Activated CD8-positive, alpha-beta memory T cell treated with anti-CD3 and anti-CD28 coated beads for 36 hours (primary cell): ENCODE measurements at regions not wholly inside any gene's neighbourhood (a gene's known extent, or its start where the extent isn't known, plus 50 kb on each side); places are given as distances from the start of the nearest gene placed in this dataset.

Experiments
- CTCF ChIA-PET: fragments of 350-600 bp; sonication (Branson Sonifier 250); formaldehyde crosslinking; loops from one replicate; lab custom pipeline; 2021; ENCODE audit warnings: antibody characterized with exemption; lab: Charles Lee
- POLR2A ChIA-PET: fragments of 350-600 bp; sonication (Branson Sonifier 250); formaldehyde crosslinking; loops from one replicate; lab custom pipeline; 2021; ENCODE audit warnings: antibody characterized with exemption; lab: Charles Lee

DNA sequence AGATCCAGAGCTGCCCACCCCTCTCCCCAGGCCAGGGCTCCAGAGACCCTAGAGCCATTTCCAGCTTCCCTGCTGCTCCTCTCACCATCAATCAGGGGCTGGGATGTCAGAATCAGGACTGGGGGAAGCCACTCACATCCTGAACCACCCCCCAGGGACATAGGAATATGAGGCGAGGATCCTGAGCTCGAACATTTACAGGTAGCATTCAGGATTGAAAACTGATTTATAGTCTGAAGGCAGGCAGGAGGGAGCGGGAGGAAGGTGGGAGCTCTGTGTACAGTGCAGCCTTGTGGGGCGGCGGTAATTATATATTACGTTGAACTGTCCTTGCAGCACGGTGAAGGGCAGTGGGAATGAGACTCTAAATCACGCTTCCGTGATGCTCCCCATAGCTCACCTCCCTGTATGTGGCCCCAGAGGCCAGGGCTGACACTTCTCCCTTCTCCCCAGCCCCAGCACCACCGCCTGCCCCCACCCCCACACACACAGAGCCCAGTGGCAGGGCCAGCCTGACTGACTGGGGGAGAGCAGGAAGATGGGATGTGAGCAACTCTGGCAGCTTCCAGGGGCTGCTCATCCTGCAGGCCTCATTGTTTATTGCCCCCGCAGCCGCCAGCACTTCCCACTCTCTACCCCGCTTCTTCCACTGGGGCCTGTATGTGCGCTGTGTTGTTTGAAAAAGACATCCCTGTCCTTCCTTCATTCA, 76.0 kb upstream of the HSPA9 start:
- ChIA-PET CTCF (interaction anchor here (1.0 kb wide), 1 partner anchor 10 kb away, joined by 3 read pairs; no protein-coding TSS in a partner anchor), POLR2A (no interaction called here)

DNA sequence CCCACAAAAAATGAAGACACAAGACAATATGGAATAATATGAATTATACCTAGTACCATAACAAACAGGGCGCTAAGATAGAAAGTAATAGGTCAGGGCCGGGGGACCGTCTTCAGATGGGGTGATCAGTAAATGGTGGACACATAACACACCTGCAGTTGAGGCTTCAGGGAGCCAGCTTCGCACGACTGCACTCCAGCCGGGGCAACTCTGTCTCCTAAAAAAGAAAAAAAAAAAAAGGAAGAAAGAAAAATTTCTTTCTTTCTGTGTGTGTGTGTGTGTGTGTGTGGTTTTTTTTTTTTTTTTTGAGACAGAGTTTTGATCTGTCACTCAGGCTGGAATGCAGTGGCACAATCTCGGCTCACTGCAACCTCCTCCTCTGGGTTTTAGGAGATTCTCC, 75.0 kb upstream of the HSPA9 start:
- POLR2A ChIA-PET: no interaction called here
- CTCF ChIA-PET: interaction anchor here (0.7 to 1.3 kb wide), 3 partner anchors 9 to 72 kb away, joined by 3 to 4 read pairs (median 3); no protein-coding TSS in a partner anchor

DNA sequence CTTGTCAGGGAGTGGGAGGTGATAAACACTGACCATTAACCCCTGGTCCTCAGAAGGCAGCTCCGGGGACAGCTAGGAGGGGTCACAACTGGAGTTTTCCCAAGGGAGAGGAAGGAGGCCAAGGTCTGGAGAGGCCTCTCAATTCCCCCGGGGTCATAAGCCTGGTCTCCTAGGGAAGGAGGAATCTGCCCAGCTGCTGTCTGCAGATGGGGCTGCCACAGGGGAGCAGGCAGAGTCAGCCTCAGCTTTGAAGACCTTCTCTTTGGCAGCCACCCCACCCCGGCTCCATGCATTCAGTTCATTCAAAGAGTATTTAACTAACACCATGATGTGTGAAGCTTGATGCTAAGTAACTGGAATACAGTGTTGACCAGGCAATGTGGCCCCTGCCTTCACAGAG, 74.6 kb upstream of the HSPA9 start:
- CTCF ChIA-PET: interaction anchor here (0.7 to 1.3 kb wide), 2 partner anchors 9 to 45 kb away, joined by 3 read pairs; no protein-coding TSS in a partner anchor
- POLR2A ChIA-PET: no interaction called here

DNA sequence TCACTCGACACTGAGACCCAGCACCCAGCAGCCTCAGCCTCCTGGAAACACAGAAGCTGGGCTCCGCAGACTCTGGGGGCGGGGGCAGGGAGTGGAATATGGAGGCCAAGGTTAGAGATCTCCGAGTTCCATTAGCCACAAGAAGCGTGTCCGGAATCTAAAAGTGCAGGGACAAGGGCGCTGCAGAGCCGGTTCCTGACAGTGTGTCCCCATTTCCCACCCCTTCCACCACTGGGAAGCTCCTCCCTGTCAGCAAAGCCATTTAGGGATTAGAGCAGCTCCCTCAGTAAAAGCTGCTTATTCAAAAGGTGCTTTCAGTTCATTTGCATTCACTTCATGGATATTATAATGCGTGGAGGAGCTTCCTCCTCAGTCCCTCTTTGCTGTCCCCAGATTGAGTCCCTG, 74.1 kb upstream of the HSPA9 start:
- CTCF ChIA-PET: interaction anchor here (1.3 kb wide), 1 partner anchor 8 kb away, joined by 3 read pairs; no protein-coding TSS in a partner anchor
- POLR2A ChIA-PET: no interaction called here

DNA sequence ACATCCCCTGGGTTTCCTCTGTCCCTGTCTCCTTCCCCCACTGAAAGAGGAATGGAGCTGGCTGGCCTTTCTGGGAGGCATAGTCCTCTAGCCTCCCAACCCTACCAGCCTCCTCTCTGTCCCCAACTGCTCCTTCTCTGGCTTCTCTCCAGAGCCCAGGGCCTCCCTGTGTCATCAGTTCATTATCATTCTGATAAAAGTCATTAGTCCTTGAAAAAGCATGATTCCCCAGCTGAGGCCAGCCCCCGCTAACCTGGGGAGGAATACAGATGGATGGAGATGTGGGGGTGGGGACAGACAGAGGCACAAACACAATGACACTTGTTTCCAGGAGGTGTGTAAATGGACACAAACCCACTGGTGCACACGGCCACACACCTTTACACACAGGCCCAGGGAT, 73.6 kb upstream of the HSPA9 start:
- POLR2A ChIA-PET: no interaction called here
- CTCF ChIA-PET: no interaction called here

DNA sequence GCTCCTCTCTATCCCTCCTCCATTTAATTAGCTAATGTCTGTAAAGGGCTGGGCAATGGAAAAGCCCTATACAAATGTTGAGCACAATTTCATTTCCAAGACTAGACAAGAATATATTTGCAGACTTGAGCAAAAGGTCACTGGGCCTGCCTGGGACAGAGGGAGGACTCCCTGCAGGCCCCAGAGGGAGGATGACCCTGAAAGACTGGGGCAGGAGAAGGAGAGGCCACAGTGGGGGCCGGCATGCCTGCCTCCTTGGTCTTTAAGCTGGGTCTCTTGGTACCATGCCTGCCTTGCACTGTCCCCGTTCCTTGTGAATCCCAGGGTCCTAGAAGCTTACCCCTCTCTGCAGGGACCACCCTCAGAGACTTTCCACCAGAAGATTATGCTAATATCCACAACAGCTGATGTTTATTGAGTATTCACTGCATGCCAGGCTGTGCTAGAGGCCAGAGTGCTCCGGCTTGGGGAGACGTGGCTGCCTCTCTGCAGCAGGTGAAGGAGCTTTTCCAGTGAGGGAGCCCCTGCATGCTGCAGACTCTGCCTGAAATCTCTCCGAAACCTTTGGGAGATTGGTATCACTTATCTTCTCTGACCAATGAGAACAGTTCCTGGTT, 72.7 kb upstream of the HSPA9 start:
- ChIA-PET POLR2A (no interaction called here), CTCF (interaction anchor here (0.6 kb wide), 1 partner anchor 606 kb away, joined by 7 read pairs; no protein-coding TSS in a partner anchor)

DNA sequence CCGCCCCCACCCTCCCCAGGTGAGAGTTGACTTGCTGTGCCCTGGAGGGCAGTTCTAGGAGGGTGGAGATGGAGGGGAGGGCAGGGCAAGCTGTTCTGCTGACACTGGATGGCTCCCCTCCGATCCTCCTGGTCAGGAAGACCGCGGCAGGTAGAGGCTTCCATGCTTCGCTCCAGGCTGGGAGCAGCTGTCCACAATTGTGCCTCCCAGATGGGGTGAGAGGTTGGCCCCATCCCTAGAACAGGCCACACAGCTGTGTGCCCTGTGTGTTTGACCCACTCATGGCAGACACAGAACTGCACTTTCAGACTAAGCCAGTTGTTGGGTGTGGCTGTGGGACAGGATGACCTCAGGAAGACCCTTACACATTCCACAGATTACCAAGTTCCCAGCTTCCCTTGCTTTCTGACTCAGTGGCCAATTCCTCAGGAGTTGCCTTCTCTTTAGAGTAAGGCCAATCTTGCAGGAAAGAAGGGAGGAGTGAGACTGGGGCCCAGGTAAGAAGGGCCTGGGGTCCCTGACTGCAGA, 72.1 kb upstream of the HSPA9 start:
- POLR2A ChIA-PET: no interaction called here
- CTCF ChIA-PET: no interaction called here

DNA sequence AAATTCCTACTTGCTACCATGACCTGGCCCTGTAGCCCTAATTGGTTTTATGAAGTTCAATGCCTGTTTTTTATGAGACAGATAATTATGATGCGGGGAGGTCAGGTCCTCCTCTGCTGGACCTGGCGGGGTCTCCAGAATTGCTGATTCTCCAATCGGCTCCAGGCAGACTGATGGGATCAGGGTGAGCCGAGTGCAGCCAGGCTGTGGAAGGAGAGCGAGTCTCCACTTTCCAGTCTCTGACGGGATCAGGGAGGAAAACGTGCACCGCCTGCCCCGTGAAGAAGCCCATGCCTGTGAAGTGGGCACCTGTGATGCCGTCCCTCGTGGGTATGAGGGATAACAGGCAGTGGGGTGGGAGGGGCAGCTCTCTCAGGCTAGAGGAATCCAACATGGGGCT, 71.5 kb upstream of the HSPA9 start:
- ChIA-PET CTCF (no interaction called here), POLR2A (no interaction called here)

DNA sequence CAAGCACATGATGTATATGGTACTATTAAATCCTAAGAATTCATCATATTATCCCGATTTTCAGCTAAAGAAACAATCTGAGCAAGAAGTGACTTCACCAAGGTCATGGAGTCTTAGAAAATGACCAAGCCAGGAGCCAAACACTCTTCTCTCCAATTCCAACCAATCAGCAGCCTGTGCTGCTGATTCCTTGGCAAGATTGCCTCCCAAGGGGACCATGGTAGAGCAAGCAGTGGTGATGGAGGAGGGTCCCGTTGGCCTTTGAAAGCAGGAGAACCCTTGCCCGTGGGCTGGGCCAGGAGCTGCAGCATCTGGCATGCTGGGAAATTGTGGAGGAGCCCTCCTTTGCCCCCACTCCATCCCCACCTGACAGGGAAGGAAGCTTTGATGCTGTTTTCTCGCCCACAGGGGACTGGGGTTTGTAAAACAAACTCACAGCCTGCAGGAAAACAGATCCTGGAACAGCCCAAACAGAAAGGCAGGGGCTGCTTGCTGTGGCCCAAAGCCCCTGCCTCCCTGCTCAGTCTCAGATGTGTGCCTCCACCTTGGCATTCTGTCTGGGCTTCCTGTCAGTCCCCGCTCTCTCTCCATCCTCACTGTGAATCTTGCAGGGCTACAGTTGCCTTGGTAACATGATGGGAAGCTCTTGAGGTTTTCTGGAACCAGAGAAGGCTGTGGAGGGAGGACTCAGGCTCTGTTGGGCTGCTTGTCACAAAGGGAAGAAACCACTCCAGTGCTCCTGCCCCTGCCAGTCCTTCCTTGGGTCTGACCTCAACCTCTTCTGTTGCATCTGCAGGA, 70.8 kb upstream of the HSPA9 start:
- POLR2A ChIA-PET: no interaction called here

DNA sequence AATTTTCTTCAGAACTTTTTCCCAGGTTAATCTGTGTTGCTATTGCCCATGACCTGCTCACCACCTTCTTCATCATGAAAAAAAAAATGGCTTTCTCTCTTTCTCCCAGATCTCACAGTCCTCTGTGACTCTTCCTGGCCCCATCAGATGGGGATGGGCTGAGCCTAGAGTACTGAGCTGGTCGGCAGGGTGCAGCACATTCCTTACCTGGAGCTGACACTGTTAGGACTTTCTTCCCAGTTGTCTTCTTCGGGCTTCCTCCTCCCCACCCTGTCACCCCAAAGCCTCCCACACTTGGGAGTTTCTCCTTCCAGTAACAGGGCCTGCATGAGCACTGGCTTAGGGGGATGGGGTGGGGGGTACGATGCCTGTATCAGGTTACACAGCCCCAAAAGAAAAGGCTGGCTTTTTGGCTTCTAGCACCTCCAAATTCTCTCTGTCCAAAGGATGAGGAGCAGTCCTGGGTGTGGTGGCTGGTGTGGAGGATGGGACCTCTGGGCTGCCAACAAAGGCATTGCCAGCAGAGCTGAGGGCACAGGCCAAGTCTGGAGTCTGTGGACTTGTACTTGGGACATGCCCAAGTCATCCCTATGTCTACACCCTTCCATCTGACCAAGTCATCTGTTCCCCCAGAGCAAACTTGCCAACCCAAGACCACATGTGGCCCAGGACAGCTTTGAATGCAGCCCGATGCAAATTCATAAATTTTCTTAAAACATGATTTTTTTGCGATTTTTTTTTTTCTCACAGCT, 68.0 kb upstream of the HSPA9 start:
- CTCF ChIA-PET: interaction anchor here (0.6 to 1.0 kb wide), 3 partner anchors 11 to 338 kb away, joined by 3 read pairs; no protein-coding TSS in a partner anchor
- POLR2A ChIA-PET: no interaction called here

More for the DNA sequence above, 70.8 kb upstream of the HSPA9 start:
- CTCF ChIA-PET: interaction anchor here (0.6 kb wide), 1 partner anchor 148 kb away, joined by 4 read pairs; no protein-coding TSS in a partner anchor

DNA sequence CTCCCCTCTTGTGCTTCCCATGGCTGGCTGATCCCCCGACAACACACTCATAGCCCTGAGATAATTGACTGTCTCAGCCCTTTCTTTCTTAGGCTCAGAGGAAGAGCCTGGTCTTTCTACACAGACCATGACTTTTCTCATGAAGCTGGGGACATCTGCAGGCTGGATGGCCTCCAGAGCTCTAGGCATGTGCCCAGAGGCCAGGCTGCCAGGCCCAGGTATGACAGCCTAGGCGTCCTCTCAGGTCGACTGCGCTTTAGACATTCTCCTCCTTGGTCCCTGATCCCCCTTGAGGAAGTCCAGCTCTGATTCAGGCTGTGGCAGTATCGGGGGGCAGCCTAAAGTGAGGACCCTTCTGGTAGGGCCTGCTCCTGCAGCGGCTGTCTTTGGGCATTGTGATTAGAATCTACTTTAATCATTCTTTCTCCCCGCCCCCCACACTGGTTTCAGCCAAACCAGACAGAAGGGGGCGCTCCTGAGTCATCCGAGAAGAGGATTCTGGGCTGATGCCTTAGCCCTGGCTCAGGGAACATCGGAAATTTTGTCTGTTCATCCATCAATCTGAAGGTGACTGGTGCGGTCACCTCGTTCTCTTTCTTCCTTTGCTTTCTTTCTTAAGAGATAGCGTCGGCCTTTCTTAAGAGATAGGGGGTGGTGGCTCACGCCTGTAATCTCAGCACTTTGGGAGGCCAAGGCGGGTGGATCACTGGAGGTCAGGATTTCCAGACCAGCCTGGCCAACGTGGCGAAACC, 66.5 kb upstream of the HSPA9 start:
- POLR2A ChIA-PET: no interaction called here
- CTCF ChIA-PET: interaction anchor here (0.8 to 1.5 kb wide), 4 partner anchors 8 to 204 kb away, joined by 3 to 6 read pairs (median 3); no protein-coding TSS in a partner anchor

DNA sequence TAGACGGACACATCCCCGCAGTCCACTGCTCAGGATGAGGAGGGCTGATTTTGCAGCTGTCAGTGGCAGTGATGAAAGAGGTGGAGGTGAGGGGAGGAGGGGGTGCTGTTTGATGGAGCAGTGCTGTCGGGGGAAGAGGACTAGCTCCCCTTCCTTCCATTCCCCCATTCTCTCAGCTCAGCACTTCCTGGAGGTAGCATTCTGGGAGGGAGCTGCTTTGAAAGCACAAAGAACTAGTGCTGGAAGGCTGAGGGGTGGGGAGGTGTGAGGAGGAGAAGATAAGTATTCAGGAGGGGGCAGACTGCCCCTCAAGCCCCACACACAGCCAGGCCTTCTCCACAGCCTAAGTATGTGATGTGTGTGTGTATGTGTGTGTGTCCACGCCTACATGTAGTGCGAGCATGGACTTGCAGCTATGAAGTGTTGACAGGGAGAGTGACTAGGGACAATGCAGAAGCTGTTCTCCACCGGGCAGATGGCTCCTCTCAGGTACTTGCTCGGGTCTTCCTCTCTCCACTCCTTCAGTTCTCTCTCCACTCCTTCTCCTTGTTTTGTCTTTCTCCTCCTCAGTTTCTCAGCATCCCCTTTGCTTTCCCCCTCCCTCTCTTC, 65.5 kb upstream of the HSPA9 start:
- CTCF ChIA-PET: interaction anchor here (1.0 to 1.2 kb wide), 2 partner anchors 9 to 11 kb away, joined by 3 read pairs; no protein-coding TSS in a partner anchor
- POLR2A ChIA-PET: interaction anchor here (0.5 kb wide), 1 partner anchor 63 kb away, joined by 8 read pairs; no protein-coding TSS in a partner anchor

DNA sequence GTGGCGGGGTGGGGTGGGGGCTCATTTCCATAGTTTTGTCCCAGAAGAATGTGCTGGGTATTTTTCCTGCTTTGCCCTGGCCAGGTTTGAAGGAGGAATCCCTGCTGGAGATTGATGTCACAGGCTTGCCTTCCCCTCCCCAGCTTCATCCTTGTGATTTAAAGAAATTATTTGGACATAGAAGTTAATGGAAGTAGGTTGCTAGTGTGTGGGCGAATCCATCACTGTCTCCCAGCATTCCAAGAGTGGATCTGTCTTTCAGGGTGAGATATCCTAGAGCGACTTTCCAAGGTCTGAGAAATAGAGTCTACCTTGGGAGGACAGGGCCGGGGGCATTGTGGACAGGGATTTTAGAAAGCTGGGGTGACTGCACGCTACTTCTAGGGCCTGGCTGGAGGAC, 64.9 kb upstream of the HSPA9 start:
- ChIA-PET POLR2A (interaction anchor here (0.6 kb wide), 1 partner anchor 609 kb away, joined by 4 read pairs; no protein-coding TSS in a partner anchor), CTCF (no interaction called here)

DNA sequence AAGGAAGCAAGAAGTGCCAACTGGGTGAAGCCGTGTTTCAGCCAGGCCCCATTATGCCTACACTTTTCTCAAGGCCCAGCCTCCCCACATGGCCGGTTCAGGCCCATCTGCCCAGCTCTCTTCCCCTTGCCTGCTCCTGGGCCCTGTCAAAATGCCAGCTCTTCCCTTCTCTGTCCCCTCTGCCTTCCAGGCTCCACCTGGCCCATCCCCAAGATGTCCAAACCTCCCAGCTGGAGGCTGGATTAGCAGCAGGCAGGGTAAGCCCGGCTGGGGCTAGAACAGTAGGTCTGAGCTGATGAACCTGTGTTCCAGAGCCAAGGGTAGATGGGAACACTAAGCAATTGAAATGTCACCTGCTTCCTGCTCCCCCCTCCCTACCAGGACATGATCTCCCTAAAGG, 64.1 kb upstream of the HSPA9 start:
- ChIA-PET CTCF (no interaction called here), POLR2A (interaction anchor here (0.6 kb wide), 1 partner anchor 609 kb away, joined by 4 read pairs; no protein-coding TSS in a partner anchor)

DNA sequence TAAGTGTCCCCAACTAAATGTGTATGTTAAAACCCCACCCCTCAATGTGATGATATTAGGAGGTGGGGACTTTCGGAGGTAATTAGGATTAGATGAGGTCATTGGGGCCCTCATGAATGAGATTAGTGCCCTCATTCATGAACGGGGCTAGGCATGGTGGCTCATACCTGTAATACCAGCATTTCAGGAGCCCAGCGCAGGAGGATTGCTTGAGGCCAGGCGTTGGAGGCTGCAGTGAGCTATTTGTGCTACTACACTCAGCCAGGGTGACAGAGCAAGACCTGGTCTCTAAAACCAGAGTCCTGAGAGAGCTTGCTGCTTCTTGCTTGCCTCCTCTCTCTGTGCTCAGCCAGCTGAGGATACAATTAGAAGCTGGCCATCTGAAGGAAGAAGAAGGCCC, 62.1 kb upstream of the HSPA9 start:
- CTCF ChIA-PET: no interaction called here
- POLR2A ChIA-PET: no interaction called here

DNA sequence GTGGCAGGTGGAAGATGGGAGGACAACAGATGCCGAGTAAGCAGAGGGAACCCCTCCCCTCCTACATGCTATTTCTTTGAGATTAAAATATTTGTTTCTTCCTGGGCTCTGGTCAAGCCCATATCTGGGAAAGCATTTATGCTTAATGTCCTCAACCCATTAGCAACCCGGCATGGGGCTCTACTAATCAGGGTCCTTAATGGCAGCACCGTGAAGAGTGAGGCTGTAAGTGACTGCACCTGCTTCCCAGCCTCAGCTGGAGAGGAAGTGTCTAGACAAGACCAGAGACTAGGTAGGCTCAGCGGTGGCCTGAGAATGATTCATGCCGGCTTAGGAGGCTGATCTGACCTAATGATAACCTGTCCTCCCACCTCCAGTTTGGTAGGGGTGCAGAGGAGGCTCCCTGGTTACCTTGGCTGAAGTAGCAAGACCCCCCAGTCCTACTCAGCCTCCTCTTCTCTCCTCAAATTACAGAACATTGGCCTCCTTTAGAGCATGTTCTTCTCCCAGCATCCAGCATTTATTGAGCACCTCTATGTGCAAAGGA, 61.3 kb upstream of the HSPA9 start:
- POLR2A ChIA-PET: interaction anchor here (1.3 kb wide), 1 partner anchor 18 kb away, joined by 3 read pairs; no protein-coding TSS in a partner anchor

DNA sequence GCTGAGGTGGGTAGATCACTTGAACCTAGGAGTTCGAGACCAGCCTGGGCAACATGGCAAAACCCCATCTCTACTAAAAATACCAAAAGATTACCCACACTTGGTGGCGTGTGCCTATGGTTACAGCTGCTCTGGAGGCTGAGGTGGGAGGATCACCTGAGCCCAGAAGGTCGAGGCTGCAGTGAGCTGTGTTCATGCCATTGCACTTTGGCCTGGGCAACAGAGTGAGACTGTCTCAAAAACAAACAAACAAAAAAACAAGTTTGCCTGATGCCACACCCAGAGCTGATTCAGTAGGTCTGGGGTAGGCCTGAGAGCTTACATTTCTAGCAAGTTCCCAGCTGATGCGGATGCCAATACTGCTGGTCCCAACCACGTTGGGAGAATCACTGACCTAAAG, 60.5 kb upstream of the HSPA9 start:
- ChIA-PET POLR2A (interaction anchor here (1.3 kb wide), 1 partner anchor 18 kb away, joined by 3 read pairs; no protein-coding TSS in a partner anchor), CTCF (no interaction called here)

More for the DNA sequence above, 61.3 kb upstream of the HSPA9 start:
- CTCF ChIA-PET: no interaction called here
